ENCODE measurements at regions not wholly inside any gene's neighbourhood (a gene's known extent, or its start where the extent isn't known, plus 50 kb on each side); places are given as distances from the start of the nearest gene placed in this dataset.
A peak's percentile ranks its signal among the peaks of the same experiment; 100 is the strongest.

- H3K4me3 ChIP-seq (ENCODE audit: control insufficient read depth, low read depth, low read length): no peak overlapping the region
- DNase-seq (ENCODE audit: low read depth): no peak
- no peak for TF ChIP-seq CTCF (IDR thresholded peaks at IDR 0.05; ENCODE audit: control insufficient read depth, insufficient read depth, low read depth, low read length, missing control alignments)
Observed at GRCh38 chr11:103651341-103651998, 385.0 kb upstream of the DDI1 start.

- DNase-seq (ENCODE audit: low read depth): no peak
- no peak overlapping the region for H3K4me3 ChIP-seq (ENCODE audit: control insufficient read depth, low read depth, low read length)
- TF ChIP-seq CTCF (IDR thresholded peaks at IDR 0.05; ENCODE audit: control insufficient read depth, insufficient read depth, low read depth, low read length, missing control alignments): no peak
Observed at GRCh38 chr11:103652013-103652412, 384.4 kb upstream of the DDI1 start.

- DNase-seq (ENCODE audit: low read depth): no peak
- no peak overlapping the region for H3K4me3 ChIP-seq (ENCODE audit: control insufficient read depth, low read depth, low read length)
- no peak for TF ChIP-seq CTCF (IDR thresholded peaks at IDR 0.05; ENCODE audit: control insufficient read depth, insufficient read depth, low read depth, low read length, missing control alignments)
Observed at GRCh38 chr11:103656382-103656781, 380.1 kb upstream of the DDI1 start.

- DNase-seq (ENCODE audit: low read depth): no peak
- TF ChIP-seq CTCF (IDR thresholded peaks at IDR 0.05; ENCODE audit: control insufficient read depth, insufficient read depth, low read depth, low read length, missing control alignments): peak; percentile 51
- H3K4me3 ChIP-seq (ENCODE audit: control insufficient read depth, low read depth, low read length): no peak overlapping the region
Observed at GRCh38 chr11:103659206-103659618, 377.2 kb upstream of the DDI1 start.

- no peak for TF ChIP-seq CTCF (IDR thresholded peaks at IDR 0.05; ENCODE audit: control insufficient read depth, insufficient read depth, low read depth, low read length, missing control alignments)
- no peak for DNase-seq (ENCODE audit: low read depth)
- no peak overlapping the region for H3K4me3 ChIP-seq (ENCODE audit: control insufficient read depth, low read depth, low read length)
Observed at GRCh38 chr11:103659743-103660142, 376.7 kb upstream of the DDI1 start.

- no peak for TF ChIP-seq CTCF (IDR thresholded peaks at IDR 0.05; ENCODE audit: control insufficient read depth, insufficient read depth, low read depth, low read length, missing control alignments)
- H3K4me3 ChIP-seq (ENCODE audit: control insufficient read depth, low read depth, low read length): no peak overlapping the region
- no peak for DNase-seq (ENCODE audit: low read depth)
Observed at GRCh38 chr11:103661185-103661584, 375.3 kb upstream of the DDI1 start.
